ENCODE measurements at regions not wholly inside any gene's neighbourhood (a gene's known extent, or its start where the extent isn't known, plus 50 kb on each side); places are given as distances from the start of the nearest gene placed in this dataset.

DNA sequence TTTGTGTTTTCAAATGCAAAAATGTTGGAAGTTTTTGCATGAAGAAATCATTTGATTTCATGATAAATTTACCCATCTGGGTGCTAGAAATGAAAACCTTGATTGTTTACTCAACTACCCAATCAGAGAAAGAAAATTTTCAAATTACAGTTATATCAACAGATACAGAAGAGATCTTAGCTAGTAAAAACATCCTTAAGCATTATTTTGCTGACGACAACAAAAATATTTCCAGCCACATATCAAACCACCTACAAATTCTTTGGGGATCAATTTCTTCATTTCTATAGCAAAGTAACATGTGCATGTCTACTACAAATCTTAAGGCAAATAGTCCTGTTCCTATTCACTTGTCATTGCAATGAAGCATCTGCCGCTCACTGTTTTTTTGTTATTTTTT, 530.3 kb downstream of the ZIC1 start:
- no peaks in the 10 kb centered on the region for H3K36me3 ChIP-seq
- H3K27me3 ChIP-seq = no peaks in the 10 kb centered on the region
- H3K4me1 ChIP-seq = no peaks in the 10 kb centered on the region
- no peak overlapping the region for H3K27ac ChIP-seq
- no peak for TF ChIP-seq POLR2A (IDR thresholded peaks at IDR 0.05)
- TF ChIP-seq, protein P1, sequence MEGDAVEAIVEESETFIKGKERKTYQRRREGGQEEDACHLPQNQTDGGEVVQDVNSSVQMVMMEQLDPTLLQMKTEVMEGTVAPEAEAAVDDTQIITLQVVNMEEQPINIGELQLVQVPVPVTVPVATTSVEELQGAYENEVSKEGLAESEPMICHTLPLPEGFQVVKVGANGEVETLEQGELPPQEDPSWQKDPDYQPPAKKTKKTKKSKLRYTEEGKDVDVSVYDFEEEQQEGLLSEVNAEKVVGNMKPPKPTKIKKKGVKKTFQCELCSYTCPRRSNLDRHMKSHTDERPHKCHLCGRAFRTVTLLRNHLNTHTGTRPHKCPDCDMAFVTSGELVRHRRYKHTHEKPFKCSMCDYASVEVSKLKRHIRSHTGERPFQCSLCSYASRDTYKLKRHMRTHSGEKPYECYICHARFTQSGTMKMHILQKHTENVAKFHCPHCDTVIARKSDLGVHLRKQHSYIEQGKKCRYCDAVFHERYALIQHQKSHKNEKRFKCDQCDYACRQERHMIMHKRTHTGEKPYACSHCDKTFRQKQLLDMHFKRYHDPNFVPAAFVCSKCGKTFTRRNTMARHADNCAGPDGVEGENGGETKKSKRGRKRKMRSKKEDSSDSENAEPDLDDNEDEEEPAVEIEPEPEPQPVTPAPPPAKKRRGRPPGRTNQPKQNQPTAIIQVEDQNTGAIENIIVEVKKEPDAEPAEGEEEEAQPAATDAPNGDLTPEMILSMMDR (IDR thresholded peaks at IDR 0.05) = no peak
- H3K4me3 ChIP-seq = no peak overlapping the region
- ATAC-seq (no peak), DNase-seq (no peak)
- WGBS (ENCODE audit: insufficient coverage, low coverage, low lambda C conversion rate, missing lambda C conversion rate) = 74% methylated on average over 2 of the region's 2 CpGs
- intact Hi-C loops (cut with DNase I) = no loop called here
- no peaks in the 10 kb centered on the region for H3K9me3 ChIP-seq

- TF ChIP-seq, protein P1 (IDR thresholded peaks at IDR 0.05) = no peak
- TF ChIP-seq POLR2A (IDR thresholded peaks at IDR 0.05) = no peak
- H3K4me1 ChIP-seq = no peaks in the 10 kb centered on the region
These were observed 530.7 kb downstream of the ZIC1 start for GRCh38 chr3:147939839-147940238.

DNA sequence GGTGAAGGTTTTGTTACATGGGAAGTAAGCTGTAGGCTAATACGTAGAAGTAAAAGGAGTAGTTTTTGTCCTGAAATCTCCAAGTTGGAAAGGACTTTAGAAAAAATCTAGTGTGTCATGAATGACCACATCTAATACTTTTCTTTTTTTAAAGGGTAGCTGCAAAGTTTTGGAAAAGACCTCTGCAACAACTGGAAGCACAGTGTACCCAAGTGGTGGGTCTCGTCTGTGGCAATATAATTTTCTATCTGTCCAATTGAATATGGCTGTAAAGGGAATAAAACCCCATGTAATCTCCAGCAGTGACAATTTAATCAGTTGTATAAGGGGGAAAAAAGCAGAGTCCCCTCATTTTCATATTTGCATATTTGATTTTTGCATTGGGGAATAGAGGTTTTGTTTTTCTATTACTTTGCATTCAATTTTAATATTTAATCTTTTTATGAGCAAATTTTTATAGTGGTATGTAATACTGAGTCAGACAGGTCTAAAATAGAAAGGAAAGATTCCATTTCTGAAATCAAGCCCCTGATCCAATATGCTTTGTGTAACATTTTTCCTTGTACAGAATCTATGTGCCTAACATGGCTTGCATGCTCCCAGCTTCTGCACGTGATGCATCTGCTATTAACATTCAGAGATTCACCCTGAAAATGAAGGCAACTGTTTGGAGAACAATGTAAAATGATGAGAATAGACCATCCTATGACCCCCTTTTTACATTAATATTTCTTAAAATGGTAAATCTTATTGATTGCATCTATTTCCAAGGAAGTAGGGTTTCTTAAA, 531.4 kb downstream of the ZIC1 start:
- H3K4me3 ChIP-seq = no peak overlapping the region
- intact Hi-C loops (cut with DNase I) = no loop called here
- H3K9me3 ChIP-seq = no peaks in the 10 kb centered on the region
- no peak for DNase-seq
- no peaks in the 10 kb centered on the region for H3K27me3 ChIP-seq
- TF ChIP-seq POLR2A (IDR thresholded peaks at IDR 0.05) = no peak
- TF ChIP-seq, protein P1 (IDR thresholded peaks at IDR 0.05) = no peak
- no peak for ATAC-seq
- no peaks in the 10 kb centered on the region for H3K36me3 ChIP-seq
- H3K4me1 ChIP-seq = no peaks in the 10 kb centered on the region
- H3K27ac ChIP-seq = no peak overlapping the region
- WGBS (ENCODE audit: insufficient coverage, low coverage, low lambda C conversion rate, missing lambda C conversion rate) = 56% methylated on average over 3 of the region's 3 CpGs

More at GRCh38 chr3:147939839-147940238, 530.7 kb downstream of the ZIC1 start:
- no peak for ATAC-seq
- no peak overlapping the region for H3K4me3 ChIP-seq
- 45% methylated on average over 7 of the region's 7 CpGs for WGBS (ENCODE audit: insufficient coverage, low coverage, low lambda C conversion rate, missing lambda C conversion rate)
- no peak for DNase-seq
- intact Hi-C loops (cut with DNase I) = no loop called here
- no peak overlapping the region for H3K27ac ChIP-seq
- no peaks in the 10 kb centered on the region for H3K36me3 ChIP-seq
- no peaks in the 10 kb centered on the region for H3K9me3 ChIP-seq
- H3K27me3 ChIP-seq = no peaks in the 10 kb centered on the region

- no peak for DNase-seq
- intact Hi-C loops (cut with DNase I) = no loop called here
- no peak overlapping the region for H3K4me3 ChIP-seq
- TF ChIP-seq POLR2A (IDR thresholded peaks at IDR 0.05) = no peak
- TF ChIP-seq, protein P1 (IDR thresholded peaks at IDR 0.05) = no peak
- no peak for ATAC-seq
- no peaks in the 10 kb centered on the region for H3K4me1 ChIP-seq
- H3K9me3 ChIP-seq = no peaks in the 10 kb centered on the region
- no peaks in the 10 kb centered on the region for H3K27me3 ChIP-seq
- no peak overlapping the region for H3K27ac ChIP-seq
- H3K36me3 ChIP-seq = no peaks in the 10 kb centered on the region
- WGBS (ENCODE audit: insufficient coverage, low coverage, low lambda C conversion rate, missing lambda C conversion rate) = 67% methylated on average over 2 of the region's 2 CpGs
These were observed 532.8 kb downstream of the ZIC1 start for GRCh38 chr3:147941969-147942368.
